ENCODE measurements at regions not wholly inside any gene's neighbourhood (a gene's known extent, or its start where the extent isn't known, plus 50 kb on each side); places are given as distances from the start of the nearest gene placed in this dataset.
"Not testable (repeated sequence)": the region's sequence is repeated elsewhere in the genome, so short reads cannot be mapped to it uniquely, and the experiment has no call there.

DNA sequence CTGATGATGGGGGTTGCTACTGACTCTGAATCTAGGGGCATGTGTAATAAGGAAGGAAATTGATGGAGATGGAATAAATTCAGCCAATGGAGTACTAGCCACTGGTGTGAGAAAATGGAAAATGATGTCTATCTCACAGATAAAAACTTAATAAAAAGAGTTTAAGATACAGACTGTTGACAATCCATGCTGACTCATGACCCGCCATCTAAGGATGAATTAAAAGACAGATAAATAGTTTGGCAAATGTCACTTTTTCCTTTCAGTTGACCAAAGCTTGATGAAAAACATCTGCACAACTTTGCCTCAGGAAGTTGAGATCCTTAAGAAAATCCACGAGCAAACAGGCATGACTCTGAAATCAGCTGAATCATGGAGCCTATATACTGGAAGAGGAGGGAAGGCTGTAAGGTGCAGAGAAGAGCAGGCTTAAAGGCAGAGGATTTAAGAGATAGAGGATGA lies 82.6 kb upstream of the BMP5 start:
- no peak for DNase-seq (ENCODE audit: low read depth in 2 of 2)

DNA sequence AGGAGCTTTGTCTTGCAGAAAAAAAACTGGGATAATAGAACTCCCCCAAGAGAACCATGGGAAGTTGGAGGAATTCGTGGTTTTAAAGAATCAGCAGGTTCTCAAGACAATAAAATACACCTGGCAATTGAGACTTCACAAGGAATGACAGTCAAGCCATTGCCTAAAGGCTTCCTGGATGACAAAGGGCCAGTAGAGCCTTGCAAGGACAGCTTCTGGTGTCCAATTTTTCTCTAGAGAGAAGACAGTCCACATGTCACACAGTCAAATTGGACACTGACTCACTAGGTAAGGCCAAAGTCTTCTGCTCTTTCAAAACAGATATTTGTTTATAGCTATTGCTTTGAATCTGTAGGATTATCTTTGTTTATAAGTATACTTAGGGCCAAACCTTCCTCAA lies 80.3 kb upstream of the BMP5 start:
- no peak for DNase-seq (ENCODE audit: low read depth in 2 of 2)

DNA sequence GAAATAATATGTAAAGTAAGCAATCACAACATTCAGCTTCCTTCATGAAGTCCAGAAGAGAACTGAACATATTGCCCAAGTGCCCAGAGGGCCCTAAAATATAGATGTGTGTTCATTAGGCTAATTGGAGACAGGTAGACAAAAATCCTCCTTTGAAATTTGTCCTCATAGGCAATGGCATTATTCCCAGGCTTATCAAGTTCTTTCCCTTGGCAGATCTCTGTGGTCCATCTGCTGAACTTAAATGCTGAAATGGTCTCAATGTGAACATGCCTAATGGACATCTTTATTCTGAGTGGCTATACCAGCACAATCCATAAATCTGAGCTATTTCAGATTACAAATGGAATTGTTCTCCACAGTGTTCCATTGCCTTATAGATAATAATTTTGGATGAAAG lies 79.0 kb upstream of the BMP5 start:
- no peak for DNase-seq (ENCODE audit: low read depth in 2 of 2)

DNA sequence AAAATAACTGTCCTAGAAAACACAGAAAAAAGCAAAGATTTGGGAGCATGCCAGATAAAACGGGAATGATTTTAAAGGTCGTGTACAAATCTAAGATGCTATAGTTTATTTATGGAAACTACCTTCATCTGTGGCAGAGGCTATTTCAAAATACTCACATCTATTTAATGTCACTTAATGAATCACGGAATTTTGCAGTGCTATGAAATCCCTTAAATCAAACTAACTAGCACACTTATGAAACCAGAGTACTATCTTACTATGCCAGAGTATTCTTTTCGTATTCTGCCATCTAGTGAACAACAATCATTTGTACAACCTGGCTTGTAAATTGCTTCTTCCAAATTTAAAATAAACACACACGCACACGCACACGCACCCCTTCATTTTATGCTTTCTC lies 77.9 kb upstream of the BMP5 start:
- peak; percentile 18 to 50 for DNase-seq (ENCODE audit: low read depth in 2 of 2)

DNA sequence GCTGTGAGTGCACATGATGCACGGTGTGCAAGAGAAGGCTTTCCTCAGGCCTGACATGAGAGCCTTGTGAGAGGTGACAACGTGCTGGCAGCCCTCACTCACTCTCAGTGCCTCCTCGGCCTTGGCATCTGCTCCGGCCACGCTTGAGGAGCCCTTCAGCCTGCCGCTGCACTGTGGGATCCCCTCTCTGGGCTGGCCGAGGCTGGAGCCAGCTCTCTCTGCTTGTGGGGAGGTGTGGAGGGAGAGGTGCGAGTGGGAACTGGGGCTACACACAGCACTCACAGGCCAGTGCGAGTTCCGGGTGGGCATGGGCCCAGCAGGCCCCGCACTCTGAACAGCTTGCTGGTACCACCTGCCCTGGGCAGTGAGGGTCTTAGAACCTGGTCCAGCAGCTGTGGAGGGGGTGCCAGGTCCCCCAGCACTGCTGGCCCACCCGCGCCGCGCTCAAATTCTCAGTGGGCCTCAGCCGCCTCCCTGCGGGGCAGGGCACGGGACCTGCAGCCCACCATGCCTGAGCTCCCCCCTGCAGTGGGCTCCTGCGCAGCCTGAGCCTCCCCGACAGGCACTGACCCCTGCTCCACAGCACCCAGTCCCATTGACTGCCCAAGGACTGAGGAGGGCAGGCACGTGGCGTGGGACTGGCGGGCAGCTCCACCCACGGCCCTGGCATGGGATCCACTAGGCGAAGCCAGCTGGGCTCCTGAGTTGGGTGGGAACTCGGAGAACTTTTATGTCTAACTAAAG lies 74.9 kb upstream of the BMP5 start:
- DNase-seq (ENCODE audit: low read depth in 2 of 2), result no peak

DNA sequence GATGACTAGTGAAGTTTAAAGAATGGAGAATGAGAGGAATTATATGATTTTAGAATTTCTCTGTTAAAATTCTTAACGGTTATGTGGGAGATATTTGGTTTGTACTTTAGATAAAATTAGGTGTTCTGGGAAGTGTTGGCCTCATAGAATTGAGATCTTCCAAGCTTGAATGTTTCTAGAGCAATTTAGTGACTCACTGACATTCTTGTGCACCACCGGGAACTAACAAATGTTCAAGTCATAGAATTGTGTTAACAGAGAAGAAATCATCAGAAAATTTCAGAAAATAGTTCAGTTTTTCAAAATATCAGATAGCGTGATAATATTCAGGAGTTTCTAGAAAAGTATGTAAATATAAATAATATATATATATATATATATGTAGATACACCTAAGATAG lies 67.9 kb upstream of the BMP5 start:
- no peak for DNase-seq (ENCODE audit: low read depth in 2 of 2)

DNA sequence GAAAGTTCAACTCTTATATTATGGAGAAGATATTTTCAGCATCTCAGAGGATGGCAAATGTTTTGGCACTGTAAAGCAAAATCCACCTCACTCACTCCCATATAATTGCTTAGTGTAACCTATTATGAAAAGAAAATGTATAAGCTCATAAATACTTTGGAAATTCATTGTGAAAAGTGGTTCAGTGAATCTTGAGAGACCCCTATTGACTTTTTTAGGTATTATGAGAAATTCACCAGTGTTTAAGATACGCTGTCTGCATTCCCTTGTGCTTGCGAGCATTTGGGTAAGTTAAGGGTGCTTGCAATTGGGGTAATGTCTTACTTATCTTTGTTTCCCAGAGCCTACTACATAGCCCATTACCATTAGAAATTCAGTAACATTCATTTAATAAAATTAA lies 66.3 kb upstream of the BMP5 start:
- DNase-seq (ENCODE audit: low read depth in 2 of 2), result peak in 1 of 2 donors; percentile 1

DNA sequence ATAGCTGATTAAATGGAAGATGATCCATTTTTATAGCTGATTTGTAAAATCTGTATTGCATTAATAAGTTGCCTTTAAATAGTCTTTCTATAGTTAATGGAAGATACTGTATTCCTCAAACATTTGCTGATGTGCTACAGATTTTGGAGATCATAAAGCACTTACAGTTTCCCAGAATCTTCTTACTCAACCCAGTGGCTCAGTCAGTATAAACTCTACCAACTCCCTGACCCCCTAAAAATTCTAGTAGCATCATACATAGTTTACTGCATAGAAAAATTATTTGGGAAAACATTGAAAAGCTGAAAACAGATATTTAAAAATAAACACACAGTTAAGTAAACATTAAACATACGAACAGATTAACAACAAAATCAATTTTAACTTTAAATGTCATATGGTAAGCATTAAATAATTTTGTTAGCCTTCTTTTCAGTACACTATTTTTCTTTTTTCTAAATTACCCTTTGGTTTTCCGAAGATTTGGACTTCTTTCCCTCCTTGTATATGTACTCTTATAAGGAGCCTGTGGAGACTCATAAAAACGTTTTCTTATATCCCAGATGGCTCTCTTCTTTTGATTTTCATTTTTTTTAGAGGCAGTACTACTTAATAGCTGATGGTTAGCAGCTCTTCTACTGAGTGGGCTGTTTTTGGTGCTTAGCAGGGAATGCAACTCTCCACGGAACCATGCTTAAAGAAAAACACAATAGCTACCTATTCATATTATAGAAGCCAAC lies 62.7 kb upstream of the BMP5 start:
- no peak for DNase-seq (ENCODE audit: low read depth in 2 of 2)

DNA sequence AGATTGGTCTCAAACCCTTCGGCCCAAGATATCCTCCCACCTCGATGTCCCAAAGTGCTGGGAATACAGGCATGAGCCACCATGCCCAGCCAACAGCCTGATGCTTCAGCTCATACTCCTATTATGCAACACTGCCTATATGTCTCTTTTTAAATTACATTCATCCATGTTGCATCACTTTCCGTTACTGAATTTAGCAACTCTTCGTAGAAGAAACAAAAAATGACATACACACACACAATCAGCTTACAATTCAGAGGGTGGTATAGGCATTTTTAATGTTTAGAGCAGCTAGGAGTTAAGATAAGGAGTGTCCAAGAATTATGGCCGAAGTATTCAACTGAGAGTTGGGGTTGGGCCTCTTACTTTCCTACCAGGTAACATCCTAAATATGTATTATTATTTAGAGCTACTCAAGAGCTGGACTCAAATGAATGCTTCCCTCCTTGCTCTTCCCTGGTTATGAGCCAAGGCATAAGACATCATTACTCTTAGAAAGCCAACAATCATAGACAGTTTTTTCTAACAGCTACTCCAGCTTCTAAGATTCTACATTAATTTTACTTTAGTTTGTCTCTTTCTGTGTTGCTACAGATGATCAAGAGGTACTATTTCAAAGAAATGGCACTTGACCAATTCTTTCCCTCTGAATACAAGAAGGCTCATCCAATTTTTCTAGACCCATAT lies 62.0 kb upstream of the BMP5 start:
- no peak for DNase-seq (ENCODE audit: low read depth in 2 of 2)

DNA sequence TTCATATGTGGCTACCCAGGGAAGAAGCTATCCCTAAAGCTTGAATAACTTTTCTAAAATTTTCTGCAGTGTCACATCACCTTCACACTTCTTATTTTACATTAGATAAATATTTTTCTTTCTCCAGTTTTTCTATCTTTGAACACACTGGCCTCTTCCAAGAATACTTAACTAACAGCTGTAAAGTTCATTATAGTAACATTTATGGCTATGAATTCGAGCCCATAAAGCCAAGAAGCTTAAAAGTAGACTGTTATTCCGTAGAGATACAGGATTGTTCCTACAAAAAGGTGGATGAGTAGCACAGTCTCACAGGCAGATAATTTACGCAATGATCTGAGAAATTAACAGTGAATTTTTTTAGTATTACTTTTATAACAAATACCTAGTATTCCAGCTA lies 55.7 kb upstream of the BMP5 start:
- no peak for DNase-seq (ENCODE audit: low read depth in 2 of 2)

DNA sequence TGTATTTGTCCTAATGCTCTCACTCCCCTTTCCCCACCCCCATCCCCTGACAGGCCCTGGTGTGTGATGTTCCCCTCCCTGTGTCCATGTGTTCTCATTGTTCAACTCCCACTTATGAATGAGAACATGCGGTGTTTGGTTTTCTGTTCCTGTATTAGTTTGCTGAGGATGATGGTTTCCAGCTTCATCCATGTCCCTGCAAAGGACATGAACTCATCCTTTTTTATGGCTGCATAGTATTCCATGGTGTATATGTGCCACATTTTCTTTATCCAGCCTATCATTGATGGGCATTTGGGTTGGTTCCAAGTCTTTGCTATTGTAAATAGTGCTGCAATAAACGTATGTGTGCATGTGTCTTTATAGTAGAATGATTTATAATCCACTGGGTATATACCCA lies 52.3 kb upstream of the BMP5 start:
- not testable (repeated sequence) for DNase-seq (ENCODE audit: low read depth in 2 of 2)

DNA sequence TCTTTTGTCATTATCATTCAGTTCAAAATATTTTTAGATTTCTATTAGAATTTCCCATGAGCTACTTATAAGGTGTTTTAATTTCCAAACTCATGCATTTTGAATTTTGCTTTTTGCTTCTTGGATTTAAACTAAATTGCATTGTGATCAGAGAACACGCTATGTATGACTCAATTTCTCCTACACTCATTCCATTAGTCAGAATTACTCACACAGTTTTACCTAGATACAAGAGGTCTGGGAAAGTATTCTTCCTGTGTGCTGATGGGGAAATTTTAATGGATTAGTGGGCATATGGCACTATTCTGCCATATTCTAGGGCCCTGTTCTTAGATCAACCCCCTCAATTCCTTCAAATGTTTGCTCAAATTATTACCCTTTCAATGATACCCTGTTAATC lies 49.9 kb upstream of the BMP5 start:
- DNase-seq (ENCODE audit: low read depth in 2 of 2), result peak; percentile 6 to 66
